CD1c-positive myeloid dendritic cell (primary cell): ENCODE measurements at regions not wholly inside any gene's neighbourhood (a gene's known extent, or its start where the extent isn't known, plus 50 kb on each side); places are given as distances from the start of the nearest gene placed in this dataset.

Experiments
- DNase-seq: peaks from one replicate; pipeline ENCODE4 v3.0.0-alpha.2; 2016; ENCODE audit errors: extremely low spot score

GRCh38 chr14:94887591-94887990 is 117.7 kb upstream of the GSC start:
- no peak for DNase-seq

DNA sequence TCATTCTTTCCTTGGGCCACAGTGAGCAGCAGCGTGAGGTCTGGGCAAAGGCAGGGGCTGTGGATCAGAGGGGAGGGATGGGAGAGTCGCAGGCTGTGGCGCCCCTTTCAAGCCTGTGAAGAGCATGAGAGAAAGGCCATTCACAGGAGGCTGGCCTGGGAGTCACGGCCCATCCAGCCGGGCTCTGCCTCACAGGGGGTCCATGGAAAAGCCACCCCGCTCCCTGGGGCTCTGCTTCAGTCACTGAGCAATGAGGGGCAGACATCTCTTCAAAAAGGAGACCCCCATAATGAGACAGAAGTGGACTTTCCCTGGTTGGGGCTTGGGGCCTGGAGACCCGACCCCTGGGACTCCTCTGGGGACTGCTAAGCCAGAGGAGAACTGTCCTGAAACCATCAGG is 117.0 kb upstream of the GSC start:
- DNase-seq = no peak

DNA sequence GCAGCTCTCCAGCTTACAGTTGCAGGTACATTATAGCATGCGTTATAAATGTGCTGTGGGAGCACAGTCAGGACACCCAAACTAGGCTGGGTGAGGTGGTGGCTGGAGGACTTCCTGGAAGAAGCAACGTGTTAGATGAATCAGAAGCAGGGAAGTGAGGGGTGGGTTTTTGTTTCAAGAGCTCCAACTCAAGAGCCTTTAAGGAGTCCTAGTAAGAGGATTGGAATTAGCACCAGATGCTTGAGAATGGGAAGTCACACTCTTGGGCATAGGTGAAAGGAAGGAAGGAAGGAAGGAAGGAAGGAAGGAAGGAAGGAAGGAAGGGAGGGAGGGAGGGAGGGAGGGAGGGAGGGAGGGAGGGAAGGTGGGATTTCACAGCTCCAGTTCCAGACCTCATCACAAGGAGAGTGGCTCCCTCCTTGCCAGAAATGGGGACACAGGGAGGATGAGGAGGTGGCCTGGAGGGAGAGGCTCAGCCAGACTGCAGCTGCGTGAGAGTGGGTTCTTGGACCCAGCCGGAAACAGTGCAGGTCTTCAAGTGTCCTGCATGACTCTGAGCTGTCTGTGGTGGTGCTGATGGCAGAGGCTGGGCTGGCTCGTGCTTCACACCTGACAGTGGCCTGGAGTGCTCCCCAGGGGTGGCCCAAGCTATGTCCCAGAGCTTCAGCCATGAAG is 115.7 kb upstream of the GSC start:
- DNase-seq = no peak

DNA sequence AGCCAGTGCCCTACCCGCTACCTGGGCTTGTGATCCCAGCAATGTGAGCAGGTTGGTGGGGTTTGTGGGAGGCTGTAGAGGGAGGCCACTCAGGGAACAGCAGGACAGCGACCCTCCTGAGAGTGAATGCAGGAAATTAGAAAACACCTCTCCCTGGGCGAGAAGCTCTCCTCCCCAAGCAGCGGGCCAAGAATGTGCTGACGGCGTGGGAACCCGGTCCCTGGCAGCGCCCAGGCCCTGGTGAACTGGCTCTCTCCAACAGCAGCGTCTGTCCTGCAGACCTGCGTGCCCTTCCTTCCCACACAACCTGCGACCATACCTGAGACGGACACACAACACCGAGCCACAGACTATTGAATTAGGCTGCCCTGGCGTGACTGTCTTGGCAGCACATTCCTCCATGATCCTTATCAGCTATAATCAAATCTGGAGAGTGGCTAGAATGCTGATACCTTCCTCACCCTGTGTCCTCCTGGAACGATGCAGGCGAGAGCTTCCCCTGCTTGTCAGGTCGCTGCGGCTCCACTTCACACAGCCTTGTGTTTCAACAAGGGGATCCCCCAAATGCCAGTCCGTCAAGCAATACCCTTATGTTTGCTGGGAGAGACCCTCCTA is 114.8 kb upstream of the GSC start:
- DNase-seq = no peak

DNA sequence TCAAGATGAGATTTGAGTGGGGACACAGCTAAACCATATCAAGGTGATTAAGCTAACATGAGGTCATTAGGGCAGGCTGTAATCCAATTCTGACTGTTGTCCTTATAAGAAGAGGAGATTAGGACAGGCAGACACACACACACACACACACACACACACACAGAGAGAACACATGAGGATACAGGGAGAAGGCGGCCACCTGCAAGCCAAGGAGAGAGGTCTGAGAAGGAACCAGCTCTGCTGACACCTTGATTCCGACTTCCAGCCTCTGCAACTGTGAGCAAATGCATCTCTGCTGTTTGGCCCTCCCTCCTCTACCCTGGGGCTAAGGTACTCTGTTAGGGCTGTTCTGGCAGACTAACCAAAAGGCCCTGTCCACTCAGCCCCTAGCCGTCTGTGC is 112.5 kb upstream of the GSC start:
- no peak for DNase-seq

GRCh38 chr14:94880876-94881275 is 111.0 kb upstream of the GSC start:
- no peak for DNase-seq

DNA sequence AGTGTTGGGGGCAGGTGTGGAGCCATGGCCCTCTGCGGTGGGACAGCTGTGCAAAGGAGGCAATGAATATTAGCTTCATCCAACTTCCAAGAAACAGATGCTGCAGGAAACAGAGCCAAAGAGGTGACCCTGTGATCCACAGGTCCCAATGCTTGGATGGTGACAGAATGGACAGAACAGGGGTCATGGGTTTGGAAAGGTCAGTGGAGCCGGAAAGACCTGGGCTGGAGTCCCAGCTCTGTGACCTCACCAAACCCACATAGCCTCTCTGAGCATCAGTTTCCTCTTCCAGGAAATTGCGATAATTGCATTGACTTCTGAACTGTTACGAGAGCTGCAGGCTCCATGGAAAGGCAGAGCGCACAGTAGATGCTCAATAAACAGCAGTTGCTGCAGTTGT is 110.2 kb upstream of the GSC start:
- DNase-seq = no peak

DNA sequence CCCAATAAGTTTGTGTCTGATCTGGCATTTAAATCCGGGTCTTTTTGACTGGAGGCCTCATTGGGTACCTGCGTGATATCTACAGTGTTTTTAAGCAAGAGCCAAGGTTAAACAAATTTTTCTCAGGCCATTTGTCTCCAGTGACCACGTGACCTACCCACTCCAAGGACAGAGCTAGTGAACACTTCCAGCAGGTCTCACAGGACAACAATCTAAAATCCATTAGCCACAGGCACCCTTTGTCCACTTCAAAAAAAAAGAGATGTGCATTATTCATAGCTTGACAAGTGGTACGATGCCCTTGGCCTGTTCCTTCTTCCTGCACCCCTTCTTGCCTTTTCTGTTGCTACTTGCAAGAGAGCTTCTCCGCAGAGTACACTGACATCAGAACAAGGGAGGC is 109.6 kb upstream of the GSC start:
- no peak for DNase-seq

- no peak for DNase-seq
Measured at GRCh38 chr14:94876306-94876705, 106.4 kb upstream of the GSC start.

- no peak for DNase-seq
Measured at GRCh38 chr14:94875256-94875655, 105.3 kb upstream of the GSC start.

DNA sequence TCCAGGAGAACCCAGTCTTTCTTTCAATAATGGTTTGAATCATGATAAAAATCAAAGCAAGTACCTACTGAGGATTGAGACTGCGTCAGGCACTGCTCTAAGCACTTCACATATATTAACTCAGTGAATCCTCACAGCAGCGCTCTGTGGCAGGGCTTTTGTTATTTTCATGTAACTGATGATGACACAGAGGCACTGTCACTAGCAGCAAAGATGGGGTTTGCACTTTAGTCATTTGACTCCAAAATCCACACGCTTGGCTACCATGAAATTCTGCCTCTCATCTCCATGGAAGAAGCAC is 98.8 kb upstream of the GSC start:
- DNase-seq = no peak

GRCh38 chr14:94867946-94868771 is 98.2 kb upstream of the GSC start:
- DNase-seq = no peak

DNA sequence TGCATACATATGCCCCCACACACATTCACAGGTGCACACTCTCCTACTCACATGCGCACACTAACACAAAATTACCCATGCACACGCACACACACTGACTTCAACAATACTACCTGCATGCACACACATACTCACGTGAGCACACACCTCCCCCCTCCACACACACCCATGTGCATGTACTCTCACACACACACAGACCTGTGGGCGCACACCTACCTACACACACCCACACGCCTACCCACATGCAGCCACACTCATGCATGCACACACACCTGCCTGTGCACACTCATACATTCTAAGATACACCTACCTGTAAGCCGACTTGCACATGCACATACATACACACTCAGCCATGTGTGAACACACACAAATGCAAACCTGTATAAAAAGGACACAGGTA is 97.3 kb upstream of the GSC start:
- no peak for DNase-seq

- DNase-seq = no peak
Measured at GRCh38 chr14:94864387-94865195, 94.7 kb upstream of the GSC start.

DNA sequence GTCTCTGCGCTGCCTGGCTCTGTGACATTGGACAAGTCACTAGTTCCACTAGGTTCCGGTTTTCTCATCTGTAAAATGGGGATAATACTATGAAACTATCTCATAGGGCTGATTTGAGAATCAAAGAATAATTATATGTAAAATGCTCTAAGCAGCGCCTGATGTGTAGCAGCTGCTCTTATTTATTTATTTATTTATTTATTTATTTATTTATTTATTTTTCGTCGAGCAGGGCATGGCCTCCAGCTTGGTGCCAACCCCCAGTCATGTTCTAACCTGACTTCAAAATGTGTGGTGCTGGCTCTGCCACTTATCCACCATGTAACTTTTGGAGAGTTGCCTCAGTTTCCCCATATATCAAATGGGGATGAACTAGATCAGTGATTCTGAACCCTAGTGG is 93.5 kb upstream of the GSC start:
- no peak for DNase-seq

DNA sequence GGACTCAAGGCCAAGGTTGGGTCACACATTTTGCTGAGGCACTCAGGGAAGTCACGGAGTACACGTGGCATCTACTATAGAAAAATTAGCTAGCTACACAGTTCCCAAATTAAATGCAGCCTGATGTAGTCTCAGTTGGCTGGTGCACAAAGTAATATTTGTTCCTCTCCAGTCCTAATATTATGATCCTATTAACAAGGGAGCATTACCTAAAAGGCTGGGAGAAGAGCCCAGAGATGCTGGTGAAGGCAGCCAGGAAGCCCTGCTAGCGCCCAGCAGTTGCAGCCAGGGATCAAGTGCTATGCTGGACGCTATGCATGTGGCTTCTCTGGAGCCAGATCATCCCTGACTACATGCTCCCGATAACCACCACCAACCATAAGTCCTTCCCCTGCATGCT is 88.0 kb upstream of the GSC start:
- DNase-seq = no peak

- DNase-seq = no peak
Measured at GRCh38 chr14:94853920-94854319, 84.0 kb upstream of the GSC start.

GRCh38 chr14:94850309-94851211 is 80.6 kb upstream of the GSC start:
- DNase-seq = no peak

DNA sequence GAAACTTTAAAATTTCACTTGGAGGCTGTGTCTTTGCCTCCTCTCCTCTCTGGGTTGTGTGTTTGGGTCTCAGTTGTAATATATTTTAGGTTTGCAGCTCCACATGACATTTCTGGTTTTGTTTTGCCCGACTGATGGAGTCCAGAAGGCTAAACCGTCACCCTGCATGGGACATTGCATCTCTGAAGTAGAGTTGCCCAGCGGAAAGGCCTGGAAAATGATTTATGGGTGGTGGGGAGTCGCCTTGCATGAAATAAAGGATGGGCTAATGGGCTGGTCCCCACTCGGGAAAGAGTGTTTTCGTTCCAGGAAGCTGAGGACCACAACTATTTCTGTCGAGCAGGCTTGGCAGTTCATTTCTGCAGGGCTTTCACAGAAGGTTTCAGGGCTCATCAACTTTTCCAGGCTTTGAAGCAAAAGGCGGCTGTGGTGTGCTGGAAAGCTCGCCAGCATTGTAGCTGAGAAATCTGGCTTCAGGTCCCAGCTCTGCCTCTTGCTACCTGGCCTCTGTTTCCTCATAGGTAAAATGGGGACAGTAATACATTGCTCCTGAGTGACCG is 74.8 kb upstream of the GSC start:
- no peak for DNase-seq

DNA sequence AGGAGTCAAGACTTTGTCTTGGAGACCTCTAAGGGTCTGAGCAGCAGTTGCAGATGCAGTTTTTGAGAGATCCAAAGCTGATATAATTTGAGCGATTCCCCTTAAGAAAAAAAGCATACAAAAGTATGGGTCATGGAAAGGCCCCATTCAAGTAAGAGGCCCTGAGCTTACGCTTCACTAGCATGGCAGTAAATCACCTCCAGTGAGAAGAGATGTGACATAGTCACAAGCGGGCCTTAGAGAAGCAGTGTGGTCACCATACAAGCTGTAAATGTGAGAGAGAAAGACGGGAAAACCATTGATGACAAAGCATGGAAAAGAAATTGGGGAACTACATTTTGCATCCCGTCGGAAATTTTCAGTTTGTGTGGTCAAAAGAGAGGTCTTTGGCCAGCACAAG is 70.6 kb upstream of the GSC start:
- DNase-seq = no peak

DNA sequence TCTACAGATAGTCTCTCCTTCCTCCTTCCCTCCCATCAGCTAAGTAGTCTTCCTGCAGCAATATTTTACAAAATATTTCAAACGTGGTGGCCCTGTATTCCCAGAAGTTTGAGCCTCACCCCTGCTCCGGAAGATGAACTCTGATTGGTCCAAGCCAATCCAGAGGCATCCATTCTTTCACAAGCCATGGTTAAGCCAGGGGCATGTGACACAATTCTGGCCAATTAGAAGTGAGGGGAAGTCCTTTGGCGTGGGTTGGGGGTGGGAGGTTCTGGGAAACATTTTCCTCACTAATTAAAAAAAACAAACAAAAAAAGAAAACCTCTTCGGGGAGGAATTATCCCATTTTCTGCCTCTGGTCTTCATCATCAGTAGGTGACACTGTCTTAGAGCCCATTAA is 69.4 kb upstream of the GSC start:
- DNase-seq = no peak
